ENCODE measurements at regions not wholly inside any gene's neighbourhood (a gene's known extent, or its start where the extent isn't known, plus 50 kb on each side); places are given as distances from the start of the nearest gene placed in this dataset.
A peak's percentile ranks its signal among the peaks of the same experiment; 100 is the strongest.

GRCh38 chrX:88613338-88613737, 133.7 kb upstream of the CPXCR1 start:
- ATAC-seq (peak; percentile 70; the same call in 1 of the 2 replicates), DNase-seq (ENCODE audit: low read depth, low spot score) (no peak)
- Histone ChIP-seq H3K27ac (ENCODE audit: low read length) (no peak overlapping the region), H3K4me1 (ENCODE audit: control insufficient read depth, insufficient read depth, low read length) (no peaks in the 10 kb centered on the region), H3K36me3 (ENCODE audit: control insufficient read depth, insufficient read depth, low read length) (no peaks in the 10 kb centered on the region), H3K27me3 (ENCODE audit: control insufficient read depth, insufficient read depth, low read length) (no peaks in the 10 kb centered on the region), H3K9me3 (ENCODE audit: control insufficient read depth, insufficient read depth, low read depth, low read length) (no peaks in the 10 kb centered on the region), H3K4me3 (ENCODE audit: low read depth in 2 of 2, low read length in 2 of 2) (peak overlapping the region in 1 of 2 experiments; percentile 32; a peak in 2 of 4 replicates)
- CTCF ChIA-PET, result interaction anchor here (0.6 kb wide), 1 partner anchor 915 kb away, joined by 3 read pairs; no protein-coding TSS in a partner anchor
- in situ Hi-C loops (cut with HindIII; ENCODE audit: low pct_unique_long_range_greater_than_20kb, low sequenced_read_pairs) (no loop called here), intact Hi-C loops (cut with micrococcal nuclease; ENCODE audit: unreplicated experiment) (loop anchor here (2.0 kb wide), 2 partner anchors 189 to 477 kb away; no protein-coding TSS in a partner anchor)
- BruUV-seq (replicated peaks), result no TSS peak
- TF ChIP-seq REST (IDR thresholded peaks at IDR 0.05; ENCODE audit: insufficient read depth in 1 of 2, low read depth in 2 of 2, low read length in 1 of 2), result no peak
- TF ChIP-seq, protein P1, sequence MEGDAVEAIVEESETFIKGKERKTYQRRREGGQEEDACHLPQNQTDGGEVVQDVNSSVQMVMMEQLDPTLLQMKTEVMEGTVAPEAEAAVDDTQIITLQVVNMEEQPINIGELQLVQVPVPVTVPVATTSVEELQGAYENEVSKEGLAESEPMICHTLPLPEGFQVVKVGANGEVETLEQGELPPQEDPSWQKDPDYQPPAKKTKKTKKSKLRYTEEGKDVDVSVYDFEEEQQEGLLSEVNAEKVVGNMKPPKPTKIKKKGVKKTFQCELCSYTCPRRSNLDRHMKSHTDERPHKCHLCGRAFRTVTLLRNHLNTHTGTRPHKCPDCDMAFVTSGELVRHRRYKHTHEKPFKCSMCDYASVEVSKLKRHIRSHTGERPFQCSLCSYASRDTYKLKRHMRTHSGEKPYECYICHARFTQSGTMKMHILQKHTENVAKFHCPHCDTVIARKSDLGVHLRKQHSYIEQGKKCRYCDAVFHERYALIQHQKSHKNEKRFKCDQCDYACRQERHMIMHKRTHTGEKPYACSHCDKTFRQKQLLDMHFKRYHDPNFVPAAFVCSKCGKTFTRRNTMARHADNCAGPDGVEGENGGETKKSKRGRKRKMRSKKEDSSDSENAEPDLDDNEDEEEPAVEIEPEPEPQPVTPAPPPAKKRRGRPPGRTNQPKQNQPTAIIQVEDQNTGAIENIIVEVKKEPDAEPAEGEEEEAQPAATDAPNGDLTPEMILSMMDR (IDR thresholded peaks at IDR 0.05), result peak; percentile 53; the same call in 1 of the 2 replicates
- POLR2A ChIA-PET, result no interaction called here

DNA sequence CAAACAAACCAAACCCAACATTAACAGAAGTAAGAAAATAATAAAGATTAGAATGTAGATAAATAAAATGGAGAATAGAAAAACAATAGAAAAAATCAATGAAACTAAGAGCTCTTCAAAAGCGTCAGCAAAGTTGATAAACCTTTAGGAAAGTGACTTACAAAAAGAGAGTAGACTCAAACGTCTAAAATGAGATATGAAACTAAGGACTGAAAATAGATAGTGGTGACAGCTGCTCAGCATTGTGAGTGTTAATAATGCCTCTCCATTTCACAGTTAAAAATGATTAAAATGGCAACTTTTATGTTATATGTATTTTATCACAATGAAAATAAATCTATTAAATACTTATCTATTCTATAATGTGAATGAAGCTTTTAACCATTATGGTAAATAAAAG, 125.7 kb upstream of the CPXCR1 start:
- no peak for DNase-seq (ENCODE audit: low read depth, low spot score)
- no peaks in the 10 kb centered on the region for H3K4me1 ChIP-seq (ENCODE audit: control insufficient read depth, insufficient read depth, low read length)
- intact Hi-C loops (cut with micrococcal nuclease; ENCODE audit: unreplicated experiment) (no loop called here), in situ Hi-C loops (cut with HindIII; ENCODE audit: low pct_unique_long_range_greater_than_20kb, low sequenced_read_pairs) (no loop called here)
- ChIA-PET POLR2A (no interaction called here), CTCF (no interaction called here)
- no peak for ATAC-seq
- H3K9me3 ChIP-seq (ENCODE audit: control insufficient read depth, insufficient read depth, low read depth, low read length), result no peaks in the 10 kb centered on the region
- H3K36me3 ChIP-seq (ENCODE audit: control insufficient read depth, insufficient read depth, low read length), result no peaks in the 10 kb centered on the region
- no peak overlapping the region for H3K27ac ChIP-seq (ENCODE audit: low read length)
- H3K4me3 ChIP-seq (ENCODE audit: low read depth in 2 of 2, low read length in 2 of 2), result no peak overlapping the region
- no peaks in the 10 kb centered on the region for H3K27me3 ChIP-seq (ENCODE audit: control insufficient read depth, insufficient read depth, low read length)
- TF ChIP-seq REST (IDR thresholded peaks at IDR 0.05; ENCODE audit: insufficient read depth in 1 of 2, low read depth in 2 of 2, low read length in 1 of 2) (no peak), SIN3A (IDR thresholded peaks at IDR 0.05; ENCODE audit: borderline replicate concordance, insufficient read depth, low read depth, low read length) (no peak), POLR2AphosphoS5 (IDR thresholded peaks at IDR 0.05; ENCODE audit: low read depth, low read length) (no peak), TCF7L2 (IDR thresholded peaks at IDR 0.05; ENCODE audit: low read depth, low read length) (no peak)
- TF ChIP-seq, protein P1 (IDR thresholded peaks at IDR 0.05), result no peak
- BruUV-seq (replicated peaks), result no TSS peak
